ENCODE measurements at regions not wholly inside any gene's neighbourhood (a gene's known extent, or its start where the extent isn't known, plus 50 kb on each side); places are given as distances from the start of the nearest gene placed in this dataset.

GRCh38 chr6:4611429-4612129, 164.6 kb upstream of the CDYL start:
- H3K4me3 Mint-ChIP-seq: no peak overlapping the region
- H3K4me1 ChIP-seq (ENCODE audit: control insufficient read depth, insufficient read depth, low read length): no peaks in the 10 kb centered on the region
- H3K36me3 ChIP-seq (ENCODE audit: control insufficient read depth, insufficient read depth, low read length): no peaks in the 10 kb centered on the region
- WGBS, 2 experiments (ENCODE audit: insufficient coverage in 1 of 2, insufficient read length in 1 of 2): 65 to 87% methylated on average over 6 to 9 of the region's 9 CpGs
- H3K9me3 Mint-ChIP-seq: no peaks in the 10 kb centered on the region
- no peaks in the 10 kb centered on the region for H3K36me3 Mint-ChIP-seq (ENCODE audit: low read depth)
- no peaks in the 10 kb centered on the region for H3K9me3 ChIP-seq (ENCODE audit: control insufficient read depth, low read length)
- no peaks in the 10 kb centered on the region for H3K4me1 Mint-ChIP-seq
- H3K27me3 ChIP-seq (ENCODE audit: control insufficient read depth, insufficient read depth, low read length, poor library complexity, severe bottlenecking): no peaks in the 10 kb centered on the region
- no peak overlapping the region for H3K27ac Mint-ChIP-seq
- no peak overlapping the region for H3K4me3 ChIP-seq (ENCODE audit: low read length)
- no peak for DNase-seq
- H3K27me3 Mint-ChIP-seq (ENCODE audit: insufficient read depth): peaks cover 8% of the 10 kb centered on the region
- H3K27ac ChIP-seq (ENCODE audit: low read depth, low read length): no peak overlapping the region
- H3K9ac ChIP-seq (ENCODE audit: extremely low read depth, low read length, poor library complexity, severe bottlenecking): no peak overlapping the region
- no peak for TF ChIP-seq CTCF (conservative IDR thresholded peaks at IDR 0.05)

- Histone ChIP-seq H3K27ac (ENCODE audit: low read depth, low read length) (no peak overlapping the region), H3K4me1 (ENCODE audit: control insufficient read depth, insufficient read depth, low read length) (no peaks in the 10 kb centered on the region), H3K9me3 (ENCODE audit: control insufficient read depth, low read length) (no peaks in the 10 kb centered on the region), H3K9ac (ENCODE audit: extremely low read depth, low read length, poor library complexity, severe bottlenecking) (no peak overlapping the region), H3K4me3 (ENCODE audit: low read length) (no peak overlapping the region), H3K27me3 (ENCODE audit: control insufficient read depth, insufficient read depth, low read length, poor library complexity, severe bottlenecking) (no peaks in the 10 kb centered on the region), H3K36me3 (ENCODE audit: control insufficient read depth, insufficient read depth, low read length) (no peaks in the 10 kb centered on the region)
- Mint-ChIP-seq H3K9me3 (no peaks in the 10 kb centered on the region), H3K4me3 (no peak overlapping the region), H3K27me3 (ENCODE audit: insufficient read depth) (peaks cover 6% of the 10 kb centered on the region), H3K27ac (no peak overlapping the region), H3K36me3 (ENCODE audit: low read depth) (no peaks in the 10 kb centered on the region), H3K4me1 (no peaks in the 10 kb centered on the region)
- 85 to 94% methylated on average over 6 to 7 of the region's 7 CpGs for WGBS, 2 experiments (ENCODE audit: insufficient coverage in 1 of 2, insufficient read length in 1 of 2)
- TF ChIP-seq CTCF (conservative IDR thresholded peaks at IDR 0.05): no peak
- DNase-seq: no peak
These were observed 165.9 kb upstream of the CDYL start for GRCh38 chr6:4610256-4610655.

GRCh38 chr6:4608361-4609115, 167.7 kb upstream of the CDYL start:
- no peak for DNase-seq
- no peaks in the 10 kb centered on the region for H3K9me3 Mint-ChIP-seq
- H3K4me1 Mint-ChIP-seq: no peaks in the 10 kb centered on the region
- H3K9ac ChIP-seq (ENCODE audit: extremely low read depth, low read length, poor library complexity, severe bottlenecking): no peak overlapping the region
- H3K4me3 Mint-ChIP-seq: no peak overlapping the region
- no peak for TF ChIP-seq CTCF (conservative IDR thresholded peaks at IDR 0.05)
- no peak overlapping the region for H3K4me3 ChIP-seq (ENCODE audit: low read length)
- H3K9me3 ChIP-seq (ENCODE audit: control insufficient read depth, low read length): no peaks in the 10 kb centered on the region
- H3K4me1 ChIP-seq (ENCODE audit: control insufficient read depth, insufficient read depth, low read length): no peaks in the 10 kb centered on the region
- H3K36me3 ChIP-seq (ENCODE audit: control insufficient read depth, insufficient read depth, low read length): no peaks in the 10 kb centered on the region
- H3K27ac Mint-ChIP-seq: no peak overlapping the region
- H3K27me3 Mint-ChIP-seq (ENCODE audit: insufficient read depth): peaks cover 5% of the 10 kb centered on the region
- WGBS, 2 experiments (ENCODE audit: insufficient coverage in 1 of 2, insufficient read length in 1 of 2): 93 to 96% methylated on average over 14 to 23 of the region's 23 CpGs
- peak overlapping the region; percentile 66 for H3K27ac ChIP-seq (ENCODE audit: low read depth, low read length)
- no peaks in the 10 kb centered on the region for H3K27me3 ChIP-seq (ENCODE audit: control insufficient read depth, insufficient read depth, low read length, poor library complexity, severe bottlenecking)
- H3K36me3 Mint-ChIP-seq (ENCODE audit: low read depth): no peaks in the 10 kb centered on the region

All from endodermal cell (in vitro differentiated cells).